ENCODE measurements at regions not wholly inside any gene's neighbourhood (a gene's known extent, or its start where the extent isn't known, plus 50 kb on each side); places are given as distances from the start of the nearest gene placed in this dataset.

- no peak for TF ChIP-seq CTCF (conservative IDR thresholded peaks at IDR 0.05; ENCODE audit: control insufficient read depth, insufficient read depth, low read depth, low read length)
- no peak for DNase-seq (ENCODE audit: low read depth)
- H3K4me3 ChIP-seq (ENCODE audit: control insufficient read depth, low read depth, low read length), result no peak overlapping the region
Observed at GRCh38 chr6:3510617-3511016, 53.8 kb upstream of the SLC22A23 start.

GRCh38 chr6:3510178-3510577 is 53.3 kb upstream of the SLC22A23 start:
- no peak for DNase-seq (ENCODE audit: low read depth)
- TF ChIP-seq CTCF (conservative IDR thresholded peaks at IDR 0.05; ENCODE audit: control insufficient read depth, insufficient read depth, low read depth, low read length), result no peak
- no peak overlapping the region for H3K4me3 ChIP-seq (ENCODE audit: control insufficient read depth, low read depth, low read length)

GRCh38 chr6:3509336-3509735 is 52.5 kb upstream of the SLC22A23 start:
- peak; percentile 79 for DNase-seq (ENCODE audit: low read depth)
- no peak overlapping the region for H3K4me3 ChIP-seq (ENCODE audit: control insufficient read depth, low read depth, low read length)
- TF ChIP-seq CTCF (conservative IDR thresholded peaks at IDR 0.05; ENCODE audit: control insufficient read depth, insufficient read depth, low read depth, low read length), result no peak

GRCh38 chr6:3506751-3507383 is 50.0 kb upstream of the SLC22A23 start:
- no peak for DNase-seq (ENCODE audit: low read depth)
- no peak overlapping the region for H3K4me3 ChIP-seq (ENCODE audit: control insufficient read depth, low read depth, low read length)
- TF ChIP-seq CTCF (conservative IDR thresholded peaks at IDR 0.05; ENCODE audit: control insufficient read depth, insufficient read depth, low read depth, low read length), result no peak

Measured in fibroblast of mammary gland (primary cell).